ENCODE measurements at regions not wholly inside any gene's neighbourhood (a gene's known extent, or its start where the extent isn't known, plus 50 kb on each side); places are given as distances from the start of the nearest gene placed in this dataset.

GRCh38 chr13:85312071-85312470, 487.1 kb downstream of the SLITRK6 start:
- WGBS, 2 donors (ENCODE audit: low coverage in 1 of 2) = 36 to 57% methylated on average over 4 of the region's 4 CpGs
- TF ChIP-seq POLR2A (IDR thresholded peaks at IDR 0.05) (no peak), EP300 (IDR thresholded peaks at IDR 0.05; ENCODE audit: low read depth) (no peak), POLR2AphosphoS5 (IDR thresholded peaks at IDR 0.05) (no peak), CTCF (IDR thresholded peaks at IDR 0.05) (no peak)
- H3K36me3 ChIP-seq = no peaks in the 10 kb centered on the region
- intact Hi-C loops (cut with DNase I; ENCODE audit: low total_unique reads) (no loop called here), in situ Hi-C loops (cut with MboI; ENCODE audit: low pct_ligation_motif_present in 1 of 4, low pct_unique_long_range_greater_than_20kb in 1 of 4, low sequenced_read_pairs in 3 of 4) (no loop called here)
- H3K4me3 ChIP-seq = no peak overlapping the region
- no peak for DNase-seq
- no peaks in the 10 kb centered on the region for H3K4me1 ChIP-seq
- H3K9me3 ChIP-seq = no peaks in the 10 kb centered on the region
- H3K27me3 ChIP-seq = no peaks in the 10 kb centered on the region
- H3K27ac ChIP-seq = no peak overlapping the region

- no peaks in the 10 kb centered on the region for H3K36me3 ChIP-seq
- H3K9me3 ChIP-seq = no peaks in the 10 kb centered on the region
- no peak for DNase-seq
- no peak overlapping the region for H3K4me3 ChIP-seq
- no peaks in the 10 kb centered on the region for H3K27me3 ChIP-seq
- in situ Hi-C loops (cut with MboI; ENCODE audit: low pct_ligation_motif_present in 1 of 4, low pct_unique_long_range_greater_than_20kb in 1 of 4, low sequenced_read_pairs in 3 of 4) = no loop called here
- intact Hi-C loops (cut with DNase I; ENCODE audit: low total_unique reads) = no loop called here
- no peak overlapping the region for H3K27ac ChIP-seq
- H3K4me1 ChIP-seq = no peaks in the 10 kb centered on the region
- no peak for TF ChIP-seq CTCF (IDR thresholded peaks at IDR 0.05)
- no peak for TF ChIP-seq EP300 (IDR thresholded peaks at IDR 0.05; ENCODE audit: low read depth)
- WGBS, 2 donors (ENCODE audit: low coverage in 1 of 2) = 61 to 80% methylated on average over 1 to 4 of the region's 4 CpGs
Observed at GRCh38 chr13:85303630-85304029, 495.6 kb downstream of the SLITRK6 start.

GRCh38 chr13:85298387-85298924, 500.8 kb downstream of the SLITRK6 start:
- Histone ChIP-seq H3K27ac (no peak overlapping the region), H3K9me3 (no peaks in the 10 kb centered on the region), H3K36me3 (no peaks in the 10 kb centered on the region), H3K4me1 (no peaks in the 10 kb centered on the region), H3K4me3 (no peak overlapping the region), H3K27me3 (no peaks in the 10 kb centered on the region)
- DNase-seq = no peak
- in situ Hi-C loops (cut with MboI; ENCODE audit: low pct_ligation_motif_present in 1 of 4, low pct_unique_long_range_greater_than_20kb in 1 of 4, low sequenced_read_pairs in 3 of 4) = no loop called here
- WGBS, 2 donors (ENCODE audit: low coverage in 1 of 2) = 55 to 60% methylated on average over 1 of the region's 1 CpG
- TF ChIP-seq EP300 (IDR thresholded peaks at IDR 0.05; ENCODE audit: low read depth) (no peak), CTCF (IDR thresholded peaks at IDR 0.05) (no peak), POLR2AphosphoS5 (IDR thresholded peaks at IDR 0.05) (no peak), POLR2A (IDR thresholded peaks at IDR 0.05) (no peak)
- intact Hi-C loops (cut with DNase I; ENCODE audit: low total_unique reads) = no loop called here

- Histone ChIP-seq H3K4me3 (no peak overlapping the region), H3K36me3 (no peaks in the 10 kb centered on the region), H3K9me3 (no peaks in the 10 kb centered on the region), H3K27me3 (no peaks in the 10 kb centered on the region), H3K27ac (no peak overlapping the region), H3K4me1 (no peaks in the 10 kb centered on the region)
- no peak for DNase-seq
- TF ChIP-seq EP300 (IDR thresholded peaks at IDR 0.05; ENCODE audit: low read depth) (no peak), POLR2A (IDR thresholded peaks at IDR 0.05) (no peak), POLR2AphosphoS5 (IDR thresholded peaks at IDR 0.05) (no peak), CTCF (IDR thresholded peaks at IDR 0.05) (no peak)
- in situ Hi-C loops (cut with MboI; ENCODE audit: low pct_ligation_motif_present in 1 of 4, low pct_unique_long_range_greater_than_20kb in 1 of 4, low sequenced_read_pairs in 3 of 4) (no loop called here), intact Hi-C loops (cut with DNase I; ENCODE audit: low total_unique reads) (no loop called here)
- WGBS, 2 donors (ENCODE audit: low coverage in 1 of 2) = 60% methylated on average over 1 of the region's 1 CpG; no CpG with 5 or more reads in 1 of the 2 donors
Observed at GRCh38 chr13:85288698-85289097, 510.5 kb downstream of the SLITRK6 start.
